Iris pigment epithelial cell (primary cell): ENCODE measurements at regions not wholly inside any gene's neighbourhood (a gene's known extent, or its start where the extent isn't known, plus 50 kb on each side); places are given as distances from the start of the nearest gene placed in this dataset.

ENCODE experiments used
- DNase-seq: peaks from one replicate; pipeline ENCODE4 v3.0.0-alpha.2; 2011; ENCODE audit warnings: low read depth

- DNase-seq = peak; percentile 11
Measured at GRCh38 chr3:16055606-16056211, 118.8 kb upstream of the GALNT15 start.

GRCh38 chr3:16056217-16056616 lies 118.3 kb upstream of the GALNT15 start:
- peak; percentile 85 for DNase-seq

GRCh38 chr3:16058521-16058920 lies 116.0 kb upstream of the GALNT15 start:
- peak; percentile 62 for DNase-seq

GRCh38 chr3:16059081-16059537 lies 115.4 kb upstream of the GALNT15 start:
- peak; percentile 49 for DNase-seq

GRCh38 chr3:16059711-16060357 lies 114.6 kb upstream of the GALNT15 start:
- DNase-seq = no peak

GRCh38 chr3:16060358-16060852 lies 114.1 kb upstream of the GALNT15 start:
- DNase-seq = peak; percentile 100

- DNase-seq = peak; percentile 96
Measured at GRCh38 chr3:16060945-16061344, 113.5 kb upstream of the GALNT15 start.

GRCh38 chr3:16061491-16061890 lies 113.0 kb upstream of the GALNT15 start:
- no peak for DNase-seq

- no peak for DNase-seq
Measured at GRCh38 chr3:16063603-16064002, 110.9 kb upstream of the GALNT15 start.

GRCh38 chr3:16064642-16065414 lies 109.7 kb upstream of the GALNT15 start:
- peak; percentile 97 for DNase-seq

GRCh38 chr3:16066545-16066944 lies 107.9 kb upstream of the GALNT15 start:
- no peak for DNase-seq

GRCh38 chr3:16066975-16067374 lies 107.5 kb upstream of the GALNT15 start:
- peak; percentile 85 for DNase-seq

- DNase-seq = peak; percentile 34
Measured at GRCh38 chr3:16067837-16068471, 106.5 kb upstream of the GALNT15 start.

GRCh38 chr3:16069149-16069922 lies 105.1 kb upstream of the GALNT15 start:
- DNase-seq = peak; percentile 98

GRCh38 chr3:16070707-16071106 lies 103.8 kb upstream of the GALNT15 start:
- peak; percentile 12 for DNase-seq

GRCh38 chr3:16071206-16071605 lies 103.3 kb upstream of the GALNT15 start:
- no peak for DNase-seq

- peak; percentile 70 for DNase-seq
Measured at GRCh38 chr3:16072420-16073110, 101.9 kb upstream of the GALNT15 start.

- no peak for DNase-seq
Measured at GRCh38 chr3:16073203-16073602, 101.3 kb upstream of the GALNT15 start.

- peak; percentile 69 for DNase-seq
Measured at GRCh38 chr3:16073990-16074671, 100.3 kb upstream of the GALNT15 start.

GRCh38 chr3:16075647-16076046 lies 98.8 kb upstream of the GALNT15 start:
- DNase-seq = no peak
